SK-N-SH treated with all-trans-retinoic acid at 6 μM for 48 hours (cell line): ENCODE measurements at regions not wholly inside any gene's neighbourhood (a gene's known extent, or its start where the extent isn't known, plus 50 kb on each side); places are given as distances from the start of the nearest gene placed in this dataset.

ENCODE experiments used
- ARNTL ChIP-seq: fragments of 450-650 bp; formaldehyde crosslinking; IDR thresholded peaks from 2 replicates; pipeline ENCODE4 v1.5.0; 2020; ENCODE audit warnings: low read depth, mild to moderate bottlenecking, moderate library complexity, borderline replicate concordance
- ESRRG ChIP-seq: fragments of 250-450 bp; sonication (Bioruptor Pico); IDR thresholded peaks from 2 replicates; pipeline ENCODE4 v1.6.1; 2021; ENCODE audit warnings: mild to moderate bottlenecking
- PATZ1 ChIP-seq: fragments of 250-450 bp; sonication (Bioruptor Pico); IDR thresholded peaks from 2 replicates; pipeline ENCODE4 v1.8.0; 2020; ENCODE audit warnings: mild to moderate bottlenecking, moderate library complexity, borderline replicate concordance
- PPARA ChIP-seq: fragments of 250-450 bp; sonication (Bioruptor Pico); IDR thresholded peaks from 2 replicates; pipeline ENCODE4 v1.5.0; 2020; ENCODE audit warnings: mild to moderate bottlenecking, borderline replicate concordance

DNA sequence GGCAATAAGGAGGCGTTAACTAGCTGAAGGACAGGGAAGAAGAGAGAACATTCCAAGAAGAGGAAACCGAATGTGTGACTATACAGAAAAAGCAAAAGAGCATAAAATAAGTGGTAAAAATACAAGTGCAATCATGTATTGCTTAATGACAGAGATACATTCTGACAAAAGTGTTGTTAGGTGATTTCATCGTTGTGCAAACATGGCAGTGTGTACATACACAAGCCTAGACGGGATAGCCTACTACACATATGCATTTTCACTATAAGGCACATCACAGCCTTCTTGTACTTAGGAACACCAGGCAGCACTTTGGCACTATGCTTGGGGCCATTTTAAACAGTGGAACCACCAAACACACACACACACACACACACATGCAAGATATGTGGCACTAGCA is 299.3 kb downstream of the BCAT1 start:
- TF ChIP-seq PATZ1 (no peak), ARNTL (CRISPR knock-in tag) (no peak), PPARA (CRISPR knock-in tag) (no peak), ESRRG (no peak)
